ENCODE measurements at regions not wholly inside any gene's neighbourhood (a gene's known extent, or its start where the extent isn't known, plus 50 kb on each side); places are given as distances from the start of the nearest gene placed in this dataset.

- TF ChIP-seq CTCF (IDR thresholded peaks at IDR 0.05) (no peak), ZFX (IDR thresholded peaks at IDR 0.05; ENCODE audit: borderline replicate concordance) (no peak)
These were observed 129.1 kb downstream of the TNFRSF21 start for GRCh38 chr6:47180633-47181032.
